Type B pancreatic cell (in vitro differentiated cells): ENCODE measurements at regions not wholly inside any gene's neighbourhood (a gene's known extent, or its start where the extent isn't known, plus 50 kb on each side); places are given as distances from the start of the nearest gene placed in this dataset.

Experiments used
- DNase-seq: peaks from one replicate; pipeline ENCODE4 v3.0.0; 2021; ENCODE audit warnings: mixed read lengths; ENCODE audit not compliant: unreplicated experiment; ENCODE audit errors: extremely low spot score
- H3K27ac Mint-ChIP-seq: 2 replicates; pipeline ENCODE4 v1.8.0; 2021; ENCODE audit warnings: mild to moderate bottlenecking, mixed read lengths
- H3K27me3 Mint-ChIP-seq: 2 replicates; pipeline ENCODE4 v1.8.0; 2021; ENCODE audit warnings: mixed read lengths
- H3K36me3 Mint-ChIP-seq: 2 replicates; pipeline ENCODE4 v1.8.0; 2021; ENCODE audit warnings: mixed read lengths
- H3K4me1 Mint-ChIP-seq: one replicate; pipeline ENCODE4 v1.8.0; 2021; ENCODE audit warnings: mixed read lengths; ENCODE audit not compliant: unreplicated experiment
- H3K4me3 Mint-ChIP-seq: 2 replicates; pipeline ENCODE4 v1.8.0; 2021; ENCODE audit warnings: mild to moderate bottlenecking, mixed read lengths
- H3K9me3 Mint-ChIP-seq: 2 replicates; pipeline ENCODE4 v1.8.0; 2021; ENCODE audit warnings: mixed read lengths
- CTCF ChIP-seq: fragments of 200-600 bp; sonication (generic); conservative IDR thresholded peaks from 2 replicates; pipeline ENCODE4 v1.5.0; 2021; ENCODE audit warnings: antibody characterized with exemption, mild to moderate bottlenecking

GRCh38 chr1:238060061-238060460 lies 169.3 kb upstream of the ZP4 start:
- Mint-ChIP-seq H3K27ac (no peak overlapping the region), H3K27me3 (no peaks in the 10 kb centered on the region), H3K36me3 (peaks cover 3% of the 10 kb centered on the region), H3K9me3 (peaks cover 5% of the 10 kb centered on the region), H3K4me3 (no peak overlapping the region), H3K4me1 (peaks cover 3% of the 10 kb centered on the region)
- TF ChIP-seq CTCF: no peak
- DNase-seq: no peak

- no peak overlapping the region for H3K27ac Mint-ChIP-seq
Observed at GRCh38 chr1:238052496-238053266, 162.0 kb upstream of the ZP4 start.

DNA sequence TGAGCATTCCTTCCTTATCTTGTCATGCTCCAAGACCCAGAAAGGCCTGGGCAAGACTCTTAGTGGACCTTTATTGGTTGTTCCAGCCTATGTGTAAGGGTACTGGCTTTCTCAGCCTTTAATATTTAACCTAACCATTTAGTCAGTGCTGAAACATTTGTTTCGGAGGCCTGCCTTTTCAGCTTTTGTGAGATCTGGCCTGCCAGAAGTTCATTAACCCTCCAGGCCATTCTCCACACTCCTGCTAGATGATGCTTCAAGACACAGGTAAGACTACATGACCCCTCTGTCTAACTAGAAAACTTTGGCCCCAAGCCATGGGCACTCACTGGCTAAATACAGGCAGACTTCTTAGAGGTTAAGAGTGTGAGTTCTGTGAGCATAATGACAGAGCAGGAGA lies 138.4 kb upstream of the ZP4 start:
- Mint-ChIP-seq H3K4me1 (no peaks in the 10 kb centered on the region), H3K27me3 (no peaks in the 10 kb centered on the region), H3K36me3 (no peaks in the 10 kb centered on the region), H3K4me3 (no peak overlapping the region), H3K9me3 (no peaks in the 10 kb centered on the region), H3K27ac (no peak overlapping the region)
- DNase-seq: no peak
- TF ChIP-seq CTCF: no peak

More at GRCh38 chr1:238052496-238053266, 162.0 kb upstream of the ZP4 start:
- DNase-seq: no peak
- no peaks in the 10 kb centered on the region for H3K4me1 Mint-ChIP-seq
- peaks cover 3% of the 10 kb centered on the region for H3K36me3 Mint-ChIP-seq
- no peak overlapping the region for H3K4me3 Mint-ChIP-seq
- TF ChIP-seq CTCF: no peak
- H3K27me3 Mint-ChIP-seq: no peaks in the 10 kb centered on the region
- peaks cover 4% of the 10 kb centered on the region for H3K9me3 Mint-ChIP-seq

DNA sequence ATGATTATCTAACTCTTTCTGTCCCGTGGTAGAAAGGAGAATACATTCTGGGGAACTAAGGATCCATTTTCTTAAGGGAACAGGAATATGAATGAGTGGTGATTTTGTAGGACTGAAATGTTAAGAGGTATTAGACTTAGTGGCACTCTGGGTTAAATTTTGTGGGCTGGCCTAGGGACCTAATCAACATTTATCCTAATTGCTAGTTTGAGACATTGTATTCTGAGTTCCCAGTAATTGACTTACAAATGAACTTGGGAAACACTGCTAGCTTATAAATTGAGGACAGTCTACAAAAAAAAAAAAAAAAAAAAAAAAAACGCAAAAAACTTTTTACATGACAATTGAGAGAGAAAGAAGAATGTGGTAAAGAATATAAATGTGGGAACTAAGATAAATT lies 136.6 kb upstream of the ZP4 start:
- Mint-ChIP-seq H3K27me3 (no peaks in the 10 kb centered on the region), H3K36me3 (no peaks in the 10 kb centered on the region), H3K4me1 (no peaks in the 10 kb centered on the region), H3K27ac (no peak overlapping the region), H3K9me3 (no peaks in the 10 kb centered on the region), H3K4me3 (no peak overlapping the region)
- no peak for TF ChIP-seq CTCF
- no peak for DNase-seq

DNA sequence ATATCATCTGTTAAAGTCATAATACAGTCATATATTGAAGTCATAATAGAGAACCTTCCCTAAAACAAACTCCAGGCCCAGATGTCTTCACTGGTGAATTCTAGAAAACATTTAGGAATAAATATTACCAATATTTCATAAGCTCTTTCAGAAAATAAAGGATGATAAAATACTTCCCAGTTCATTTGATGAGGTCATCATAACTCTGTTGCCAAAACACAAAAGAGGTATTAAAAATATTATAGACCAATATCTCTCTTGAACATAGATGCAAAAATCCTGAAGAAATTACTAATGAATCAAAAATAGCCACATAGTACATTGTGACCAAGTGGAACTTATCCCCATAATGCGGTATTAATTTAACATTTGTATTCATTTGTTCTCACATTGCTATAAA lies 132.4 kb upstream of the ZP4 start:
- Mint-ChIP-seq H3K4me3 (no peak overlapping the region), H3K27ac (no peak overlapping the region), H3K4me1 (no peaks in the 10 kb centered on the region), H3K36me3 (no peaks in the 10 kb centered on the region), H3K9me3 (no peaks in the 10 kb centered on the region), H3K27me3 (no peaks in the 10 kb centered on the region)
- DNase-seq: no peak
- TF ChIP-seq CTCF: no peak
